ENCODE measurements at regions not wholly inside any gene's neighbourhood (a gene's known extent, or its start where the extent isn't known, plus 50 kb on each side); places are given as distances from the start of the nearest gene placed in this dataset.
A peak's percentile ranks its signal among the peaks of the same experiment; 100 is the strongest.
"Not testable (repeated sequence)": the region's sequence is repeated elsewhere in the genome, so short reads cannot be mapped to it uniquely, and the experiment has no call there.

GRCh38 chr2:55786280-55786679 lies 92.6 kb upstream of the PNPT1 start:
- Histone ChIP-seq H3K27ac (peak overlapping the region in 1 of 2 donors; percentile 1), H3K4me3 (no peak overlapping the region), H3K9me3 (no peaks in the 10 kb centered on the region), H3K36me3 (no peaks in the 10 kb centered on the region), H3K4me1 (no peaks in the 10 kb centered on the region), H3K27me3 (no peaks in the 10 kb centered on the region)
- DNase-seq (ENCODE audit: low spot score in 2 of 2) = no peak
- intact Hi-C loops (cut with DNase I; ENCODE audit: low total_unique reads) = no loop called here
- TF ChIP-seq POLR2AphosphoS5 (IDR thresholded peaks at IDR 0.05) = no peak

DNA sequence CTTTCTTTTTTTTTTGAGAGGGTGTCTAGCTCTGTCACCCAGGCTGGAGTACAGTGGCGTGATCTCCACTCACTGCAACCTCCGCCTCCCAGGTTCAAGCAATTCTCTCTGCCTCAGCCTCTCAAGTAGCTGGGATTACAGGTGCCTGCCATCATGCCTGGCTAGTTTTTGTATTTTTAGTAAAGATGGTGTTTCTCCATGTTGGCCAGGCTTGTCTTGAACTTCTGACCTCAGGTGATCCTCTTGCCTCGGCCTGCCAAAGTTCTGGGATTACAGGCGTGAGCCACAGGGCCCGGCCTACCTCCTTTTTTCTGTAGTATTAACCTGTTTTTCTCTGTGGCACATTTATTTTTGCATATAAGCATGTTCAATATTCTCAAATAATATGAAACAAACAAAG lies 90.1 kb upstream of the PNPT1 start:
- H3K36me3 ChIP-seq; H3K27me3 ChIP-seq; DNase-seq (ENCODE audit: low spot score in 2 of 2); H3K9me3 ChIP-seq; H3K4me1 ChIP-seq; intact Hi-C loops (cut with DNase I; ENCODE audit: low total_unique reads); H3K4me3 ChIP-seq: not testable (repeated sequence)
- peak overlapping the region in 1 of 2 donors; percentile 58 for H3K27ac ChIP-seq

DNA sequence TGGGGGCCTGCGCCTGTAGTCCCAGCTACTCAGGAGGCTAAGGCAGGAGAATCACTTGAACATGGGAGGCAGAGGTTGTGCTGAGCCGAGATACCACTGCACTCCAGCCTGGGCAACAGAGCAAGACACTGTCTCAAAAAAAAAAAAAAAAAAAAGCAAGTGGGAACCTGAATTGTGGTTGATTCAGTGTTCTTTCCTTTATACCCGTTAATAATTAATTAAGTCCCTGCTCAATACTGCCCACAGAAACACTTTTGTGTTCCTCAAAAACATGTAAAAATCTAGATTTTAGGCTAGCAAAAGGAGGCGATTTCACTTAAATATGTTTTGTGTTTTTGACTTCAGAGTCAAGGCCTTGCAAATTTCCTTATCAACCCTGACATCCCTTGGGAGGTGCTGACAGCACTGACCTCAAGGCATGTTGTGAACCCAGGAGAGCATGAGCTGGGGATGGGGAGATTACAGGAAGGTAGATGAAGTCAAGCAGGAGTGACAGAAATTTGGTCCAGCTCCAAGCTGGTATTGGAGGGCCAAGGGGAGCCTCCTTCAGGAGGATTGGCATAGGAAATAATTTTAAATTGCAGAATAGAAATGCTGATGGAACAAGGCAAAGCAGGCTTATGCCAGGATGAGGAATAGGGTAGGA lies 89.0 kb upstream of the PNPT1 start:
- TF ChIP-seq POLR2AphosphoS5 (IDR thresholded peaks at IDR 0.05) (no peak), POLR2A (IDR thresholded peaks at IDR 0.05) (no peak)
- TF ChIP-seq, protein P1, sequence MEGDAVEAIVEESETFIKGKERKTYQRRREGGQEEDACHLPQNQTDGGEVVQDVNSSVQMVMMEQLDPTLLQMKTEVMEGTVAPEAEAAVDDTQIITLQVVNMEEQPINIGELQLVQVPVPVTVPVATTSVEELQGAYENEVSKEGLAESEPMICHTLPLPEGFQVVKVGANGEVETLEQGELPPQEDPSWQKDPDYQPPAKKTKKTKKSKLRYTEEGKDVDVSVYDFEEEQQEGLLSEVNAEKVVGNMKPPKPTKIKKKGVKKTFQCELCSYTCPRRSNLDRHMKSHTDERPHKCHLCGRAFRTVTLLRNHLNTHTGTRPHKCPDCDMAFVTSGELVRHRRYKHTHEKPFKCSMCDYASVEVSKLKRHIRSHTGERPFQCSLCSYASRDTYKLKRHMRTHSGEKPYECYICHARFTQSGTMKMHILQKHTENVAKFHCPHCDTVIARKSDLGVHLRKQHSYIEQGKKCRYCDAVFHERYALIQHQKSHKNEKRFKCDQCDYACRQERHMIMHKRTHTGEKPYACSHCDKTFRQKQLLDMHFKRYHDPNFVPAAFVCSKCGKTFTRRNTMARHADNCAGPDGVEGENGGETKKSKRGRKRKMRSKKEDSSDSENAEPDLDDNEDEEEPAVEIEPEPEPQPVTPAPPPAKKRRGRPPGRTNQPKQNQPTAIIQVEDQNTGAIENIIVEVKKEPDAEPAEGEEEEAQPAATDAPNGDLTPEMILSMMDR (IDR thresholded peaks at IDR 0.05) = no peak
- Histone ChIP-seq H3K4me1 (no peaks in the 10 kb centered on the region), H3K4me3 (no peak overlapping the region), H3K27me3 (no peaks in the 10 kb centered on the region), H3K36me3 (no peaks in the 10 kb centered on the region), H3K9me3 (no peaks in the 10 kb centered on the region), H3K27ac (peak overlapping the region; percentile 25 to 58)
- DNase-seq (ENCODE audit: low spot score in 2 of 2) = no peak
- intact Hi-C loops (cut with DNase I; ENCODE audit: low total_unique reads) = no loop called here

DNA sequence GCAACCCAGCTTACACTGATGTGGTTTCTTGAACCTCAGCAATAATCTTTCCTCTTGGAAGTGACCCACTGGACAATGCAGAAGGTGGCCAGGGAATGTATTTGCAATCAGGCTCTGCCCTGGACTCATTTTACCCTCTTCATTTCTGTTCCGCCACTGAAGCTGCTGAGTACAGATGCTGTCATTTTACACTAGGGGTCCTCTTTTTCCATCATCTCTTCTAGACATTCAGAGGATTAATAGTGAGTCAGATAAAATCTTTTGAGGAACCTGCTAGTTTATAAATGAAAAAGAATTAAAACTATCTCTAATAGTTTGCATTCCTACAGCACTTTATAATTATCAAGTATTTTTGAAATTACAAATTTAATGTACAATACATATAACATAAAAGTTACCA lies 87.9 kb upstream of the PNPT1 start:
- no peaks in the 10 kb centered on the region for H3K4me1 ChIP-seq
- DNase-seq (ENCODE audit: low spot score in 2 of 2) = no peak
- intact Hi-C loops (cut with DNase I; ENCODE audit: low total_unique reads) = no loop called here
- no peaks in the 10 kb centered on the region for H3K27me3 ChIP-seq
- no peak overlapping the region for H3K4me3 ChIP-seq
- H3K9me3 ChIP-seq = no peaks in the 10 kb centered on the region
- TF ChIP-seq POLR2A (IDR thresholded peaks at IDR 0.05) = no peak
- TF ChIP-seq POLR2AphosphoS5 (IDR thresholded peaks at IDR 0.05) = no peak
- TF ChIP-seq, protein P1 (IDR thresholded peaks at IDR 0.05) = no peak
- no peak overlapping the region for H3K27ac ChIP-seq
- H3K36me3 ChIP-seq = no peaks in the 10 kb centered on the region

DNA sequence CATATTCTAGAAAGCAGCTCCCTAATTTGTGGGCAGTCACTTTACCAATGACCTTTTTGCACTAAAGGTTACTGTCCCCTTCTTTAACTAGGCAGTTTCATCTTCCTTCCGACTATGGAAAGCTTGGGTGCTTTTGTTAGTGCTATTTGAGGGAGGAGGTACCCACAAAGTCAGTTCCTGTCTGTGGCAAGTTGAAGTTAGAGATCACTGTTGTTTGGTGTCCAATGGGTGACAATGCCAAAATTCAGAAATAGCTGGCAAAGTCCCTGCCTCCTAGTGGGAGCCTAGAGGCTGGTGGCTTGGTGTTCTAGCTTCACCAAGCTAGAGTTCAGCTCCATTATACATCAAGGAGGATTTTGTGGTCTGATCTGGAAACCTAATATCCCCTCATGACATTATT lies 87.1 kb upstream of the PNPT1 start:
- Histone ChIP-seq H3K4me3 (no peak overlapping the region), H3K9me3 (no peaks in the 10 kb centered on the region), H3K36me3 (no peaks in the 10 kb centered on the region), H3K4me1 (no peaks in the 10 kb centered on the region), H3K27me3 (no peaks in the 10 kb centered on the region), H3K27ac (peak overlapping the region; percentile 61 to 74)
- DNase-seq (ENCODE audit: low spot score in 2 of 2) = no peak
- no peak for TF ChIP-seq POLR2AphosphoS5 (IDR thresholded peaks at IDR 0.05)
- TF ChIP-seq, protein P1 (IDR thresholded peaks at IDR 0.05) = no peak
- intact Hi-C loops (cut with DNase I; ENCODE audit: low total_unique reads) = no loop called here

- DNase-seq (ENCODE audit: low spot score in 2 of 2) = peak in 1 of 2 donors; percentile 74
- Histone ChIP-seq H3K9me3 (no peaks in the 10 kb centered on the region), H3K36me3 (no peaks in the 10 kb centered on the region), H3K27me3 (no peaks in the 10 kb centered on the region), H3K4me1 (no peaks in the 10 kb centered on the region), H3K4me3 (no peak overlapping the region), H3K27ac (peak overlapping the region; percentile 61 to 77)
- TF ChIP-seq POLR2A (IDR thresholded peaks at IDR 0.05) (no peak), POLR2AphosphoS5 (IDR thresholded peaks at IDR 0.05) (peak in 2 of 3 donors; percentile 52)
- intact Hi-C loops (cut with DNase I; ENCODE audit: low total_unique reads) = no loop called here
Measured at GRCh38 chr2:55779459-55780421, 86.1 kb upstream of the PNPT1 start.

Data from breast epithelium (tissue), 4 donors.